SK-N-SH (cell line): ENCODE measurements at regions not wholly inside any gene's neighbourhood (a gene's known extent, or its start where the extent isn't known, plus 50 kb on each side); places are given as distances from the start of the nearest gene placed in this dataset.
A peak's percentile ranks its signal among the peaks of the same experiment; 100 is the strongest.

Source experiments
- CTCF ChIA-PET: fragments of 300-600, 350-600 bp; formaldehyde crosslinking; extraction: SDS; loops from one replicate; lab custom pipeline; 2021; lab: Yijun Ruan, JAX
- POLR2A ChIA-PET: fragments of 350-600 bp; sonication (Branson Sonifier 250); formaldehyde crosslinking; extraction: SDS; loops from one replicate; lab custom pipeline; 2020; ENCODE audit warnings: antibody characterized with exemption, inconsistent platforms; lab: Yijun Ruan, JAX
- DNase-seq: peaks from one replicate; pipeline ENCODE4 v3.0.0; 2012
- H2AFZ ChIP-seq: fragments of 200-600 bp; sonication (generic); 2 replicates; pipeline ENCODE4 v1.8.1; 2016; ENCODE audit warnings: antibody characterized with exemption, mild to moderate bottlenecking, low read depth
- H3F3A ChIP-seq: fragments of 200-600 bp; sonication (generic); replicated peaks from 2 replicates; pipeline ENCODE3; 2016; ENCODE audit warnings: antibody characterized with exemption, mild to moderate bottlenecking; ENCODE audit not compliant: insufficient read depth
- H3K27ac ChIP-seq, 2 experiments: fragments of 200-500 bp in 1 of 2; fragments of 200-600 bp in 1 of 2; sonication (Bioruptor generic) in 1 of 2; sonication (generic), shearing (Covaris generic) in 1 of 2; 2 replicates each; pipeline versions ENCODE4 v1.5.1 to v1.6.1; 2014 to 2016; ENCODE audit warnings: low read depth in 2 of 2, inconsistent platforms in 1 of 2, low read length in 1 of 2, mild to moderate bottlenecking in 1 of 2, mixed read lengths in 1 of 2
- H3K27me3 ChIP-seq: fragments of 200-600 bp; sonication (generic), shearing (Covaris generic); 2 replicates; pipeline ENCODE4 v1.6.1; 2016; ENCODE audit warnings: mixed run types; ENCODE audit not compliant: insufficient read depth
- H3K36me3 ChIP-seq, 2 experiments: fragments of 200-500 bp in 1 of 2; fragments of 200-600 bp in 1 of 2; sonication (Bioruptor generic) in 1 of 2; sonication (generic) in 1 of 2; replicated peaks in 1 of 2; 2 replicates each; pipeline versions ENCODE3 to v1.5.1; 2014 to 2016; ENCODE audit warnings: low read length in 1 of 2, mild to moderate bottlenecking in 1 of 2; ENCODE audit not compliant: insufficient read depth in 2 of 2, control insufficient read depth in 1 of 2
- H3K4me1 ChIP-seq, 2 experiments: fragments of 200-500 bp in 1 of 2; fragments of 200-600 bp in 1 of 2; sonication (Bioruptor generic) in 1 of 2; sonication (generic), shearing (Covaris generic) in 1 of 2; 2 replicates each; pipeline versions ENCODE4 v1.5.1 to v1.6.1; 2014 to 2016; ENCODE audit warnings: low read depth in 1 of 2, low read length in 1 of 2, mixed run types in 1 of 2; ENCODE audit not compliant: insufficient read depth in 2 of 2, control insufficient read depth in 1 of 2
- H3K4me2 ChIP-seq: fragments of 200-600 bp; sonication (generic), shearing (Covaris generic); 2 replicates; pipeline ENCODE4 v1.6.1; 2017; ENCODE audit warnings: mixed run types
- H3K4me3 ChIP-seq, 2 experiments: fragments of 200-500 bp in 1 of 2; fragments of 200-600 bp in 1 of 2; sonication (Bioruptor generic) in 1 of 2; sonication (generic), shearing (Covaris generic) in 1 of 2; 2 replicates each; pipeline versions ENCODE4 v1.5.1 to v1.8.1; 2014 to 2016; ENCODE audit warnings: low read depth in 2 of 2, inconsistent platforms in 1 of 2, low read length in 1 of 2, mild to moderate bottlenecking in 1 of 2, mixed read lengths in 1 of 2, moderate library complexity in 1 of 2
- H3K79me2 ChIP-seq: fragments of 200-600 bp; sonication (generic); 2 replicates; pipeline ENCODE4 v1.8.1; 2017; ENCODE audit warnings: mild to moderate bottlenecking; ENCODE audit not compliant: insufficient read depth
- H3K9ac ChIP-seq: fragments of 200-600 bp; sonication (generic); 2 replicates; pipeline ENCODE4 v1.6.1; 2017; ENCODE audit warnings: mixed run types
- H3K9me2 ChIP-seq: fragments of 200-600 bp; sonication (generic); 2 replicates; pipeline ENCODE4 v1.6.1; 2017; ENCODE audit warnings: mixed run types
- H3K9me3 ChIP-seq: fragments of 200-600 bp; sonication (generic); 2 replicates; pipeline ENCODE4 v1.6.1; 2017; ENCODE audit warnings: mixed run types, mild to moderate bottlenecking, moderate library complexity
- H4K20me1 ChIP-seq: fragments of 200-600 bp; sonication (generic); 2 replicates; pipeline ENCODE4 v1.6.1; 2017; ENCODE audit warnings: mild to moderate bottlenecking, mixed run types; ENCODE audit not compliant: insufficient read depth
- EP300 ChIP-seq, 2 experiments: IDR thresholded peaks; 2 replicates each; pipeline versions ENCODE4 v1.4.0 to v1.6.1; 2012; ENCODE audit warnings: borderline replicate concordance in 1 of 2, low read depth in 1 of 2, low read length in 1 of 2
- FOXM1 ChIP-seq: IDR thresholded peaks from 2 replicates; pipeline ENCODE4 v1.4.0; 2012; ENCODE audit warnings: low read depth, mild to moderate bottlenecking
- MXI1 ChIP-seq: IDR thresholded peaks from 2 replicates; pipeline ENCODE4 v1.6.1; 2012; ENCODE audit warnings: mild to moderate bottlenecking, low read depth, low read length, improper control_type of control experiment
- NFIC ChIP-seq: IDR thresholded peaks from 2 replicates; pipeline ENCODE4 v1.4.0; 2012; ENCODE audit warnings: borderline replicate concordance
- POLR2AphosphoS5 ChIP-seq: IDR thresholded peaks from 2 replicates; pipeline ENCODE4 v1.6.1; 2012; ENCODE audit warnings: low read depth, low read length
- RFX5 ChIP-seq: IDR thresholded peaks from 2 replicates; pipeline ENCODE4 v1.6.1; 2012; ENCODE audit warnings: mild to moderate bottlenecking, improper control_type of control experiment, low read length
- RXRA ChIP-seq: IDR thresholded peaks from 2 replicates; pipeline ENCODE4 v1.4.0; 2012; ENCODE audit warnings: low read depth, mild to moderate bottlenecking, borderline replicate concordance
- SIN3A ChIP-seq: IDR thresholded peaks from 2 replicates; pipeline ENCODE4 v1.6.1; 2012; ENCODE audit warnings: low read depth, mild to moderate bottlenecking, low read length, moderate library complexity, borderline replicate concordance
- TCF12 ChIP-seq: IDR thresholded peaks from 2 replicates; pipeline ENCODE4 v1.4.0; 2012
- WGBS: methylation state at CpG from one replicate; pipeline ENCODE4 v1.1.6; 2017; ENCODE audit warnings: low lambda C conversion rate; 5-methylcytosine and 5-hydroxymethylcytosine counted together
- TF ChIP-seq, protein P1 (sequence below): fragments of 150-350 bp; IDR thresholded peaks from 2 replicates; pipeline ENCODE4 v1.6.1; 2017; ENCODE audit warnings: antibody characterized with exemption, low read length, low read depth, borderline replicate concordance
- TF ChIP-seq, protein P2 (sequence below): IDR thresholded peaks from 2 replicates; pipeline ENCODE4; 2012
- TF ChIP-seq, protein P3 (sequence below): fragments of 150-350 bp; IDR thresholded peaks from 2 replicates; pipeline ENCODE4 v1.6.1; 2016; ENCODE audit warnings: mild to moderate bottlenecking, low read depth, low read length

DNA sequence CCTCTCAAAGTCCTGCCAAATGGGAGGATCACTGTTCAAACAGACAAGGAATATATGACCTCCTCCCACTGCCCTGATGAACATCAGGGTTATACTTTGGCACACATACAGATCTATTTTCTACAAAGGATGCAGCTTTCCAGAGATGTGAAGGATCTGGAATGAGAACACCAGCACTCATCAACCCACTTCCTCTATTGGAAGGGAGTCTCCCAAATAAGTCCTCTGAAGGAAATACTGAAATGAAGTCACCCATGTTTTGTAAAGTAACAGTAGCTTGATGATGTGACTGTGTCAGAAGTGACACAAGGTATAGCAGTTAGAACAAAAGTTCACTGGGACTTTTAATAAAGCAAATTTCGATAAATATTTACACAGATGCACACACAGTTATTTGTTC, 104.9 kb downstream of the OGFRL1 start (continued):
- TF ChIP-seq POLR2AphosphoS5 (no peak), SIN3A (no peak), RFX5 (no peak), MXI1 (no peak), NFIC (no peak), RXRA (no peak)
- TF ChIP-seq, protein P1, sequence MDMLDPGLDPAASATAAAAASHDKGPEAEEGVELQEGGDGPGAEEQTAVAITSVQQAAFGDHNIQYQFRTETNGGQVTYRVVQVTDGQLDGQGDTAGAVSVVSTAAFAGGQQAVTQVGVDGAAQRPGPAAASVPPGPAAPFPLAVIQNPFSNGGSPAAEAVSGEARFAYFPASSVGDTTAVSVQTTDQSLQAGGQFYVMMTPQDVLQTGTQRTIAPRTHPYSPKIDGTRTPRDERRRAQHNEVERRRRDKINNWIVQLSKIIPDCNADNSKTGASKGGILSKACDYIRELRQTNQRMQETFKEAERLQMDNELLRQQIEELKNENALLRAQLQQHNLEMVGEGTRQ = no peak

DNA sequence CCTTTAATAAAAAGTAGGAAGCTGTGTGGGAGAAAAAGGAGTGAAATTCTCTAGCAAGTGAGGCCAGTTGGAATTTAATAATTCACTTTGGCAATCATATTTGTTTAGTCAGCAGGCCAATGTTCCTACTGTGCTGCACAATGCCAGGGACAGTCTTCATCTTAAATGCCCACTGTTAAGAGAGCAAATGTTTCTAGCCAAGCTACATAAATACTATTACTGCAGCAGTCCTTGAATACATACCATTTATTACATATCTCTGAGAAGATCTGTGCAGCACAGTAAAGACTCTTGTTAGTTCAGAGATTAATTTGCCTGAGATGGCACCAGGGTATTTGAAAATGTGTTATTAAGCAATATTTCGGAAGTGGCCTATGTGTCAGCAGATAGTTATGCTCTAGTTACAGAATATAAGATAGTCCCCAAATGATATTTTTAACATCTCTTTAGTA, 105.4 kb downstream of the OGFRL1 start:
- WGBS = 40% methylated on average over 1 of the region's 1 CpG
- H3K4me3 ChIP-seq = no peak overlapping the region; a peak in 1 of 4 replicates
- no peak overlapping the region; the same call in 1 of the 2 replicates for H2AFZ ChIP-seq
- peaks cover 12% of the 10 kb centered on the region; the same call in 1 of the 2 replicates for H3K79me2 ChIP-seq
- CTCF ChIA-PET = interaction anchor here (2.1 kb wide), 1 partner anchor 11 kb away, joined by 7 read pairs; no protein-coding TSS in a partner anchor
- peak overlapping the region; percentile 46 for H3K4me2 ChIP-seq
- POLR2A ChIA-PET = no interaction called here
- TF ChIP-seq TCF12 (peak; percentile 25; the same call in 1 of the 2 replicates), FOXM1 (no peak)
- TF ChIP-seq, protein P2, sequence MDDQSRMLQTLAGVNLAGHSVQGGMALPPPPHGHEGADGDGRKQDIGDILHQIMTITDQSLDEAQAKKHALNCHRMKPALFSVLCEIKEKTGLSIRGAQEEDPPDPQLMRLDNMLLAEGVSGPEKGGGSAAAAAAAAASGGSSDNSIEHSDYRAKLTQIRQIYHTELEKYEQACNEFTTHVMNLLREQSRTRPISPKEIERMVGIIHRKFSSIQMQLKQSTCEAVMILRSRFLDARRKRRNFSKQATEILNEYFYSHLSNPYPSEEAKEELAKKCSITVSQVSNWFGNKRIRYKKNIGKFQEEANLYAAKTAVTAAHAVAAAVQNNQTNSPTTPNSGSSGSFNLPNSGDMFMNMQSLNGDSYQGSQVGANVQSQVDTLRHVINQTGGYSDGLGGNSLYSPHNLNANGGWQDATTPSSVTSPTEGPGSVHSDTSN = peak; percentile 13; the same call in 1 of the 2 replicates
- TF ChIP-seq, protein P3, sequence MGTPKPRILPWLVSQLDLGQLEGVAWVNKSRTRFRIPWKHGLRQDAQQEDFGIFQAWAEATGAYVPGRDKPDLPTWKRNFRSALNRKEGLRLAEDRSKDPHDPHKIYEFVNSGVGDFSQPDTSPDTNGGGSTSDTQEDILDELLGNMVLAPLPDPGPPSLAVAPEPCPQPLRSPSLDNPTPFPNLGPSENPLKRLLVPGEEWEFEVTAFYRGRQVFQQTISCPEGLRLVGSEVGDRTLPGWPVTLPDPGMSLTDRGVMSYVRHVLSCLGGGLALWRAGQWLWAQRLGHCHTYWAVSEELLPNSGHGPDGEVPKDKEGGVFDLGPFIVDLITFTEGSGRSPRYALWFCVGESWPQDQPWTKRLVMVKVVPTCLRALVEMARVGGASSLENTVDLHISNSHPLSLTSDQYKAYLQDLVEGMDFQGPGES = no peak
- no peaks in the 10 kb centered on the region for H3K9me3 ChIP-seq
- H3K27me3 ChIP-seq = no peaks in the 10 kb centered on the region
- no peak for DNase-seq
- H3K9ac ChIP-seq = peak overlapping the region; percentile 39; the same call in 1 of the 2 replicates
- H4K20me1 ChIP-seq = no peaks in the 10 kb centered on the region
- H3F3A ChIP-seq = peaks cover 16% of the 10 kb centered on the region
- H3K36me3 ChIP-seq = peaks cover 3 to 10% of the 10 kb centered on the region in 2 experiments
- H3K9me2 ChIP-seq = no peaks in the 10 kb centered on the region
- peaks cover 2 to 24% of the 10 kb centered on the region in 2 experiments for H3K4me1 ChIP-seq
- peak overlapping the region; percentile 22 to 71; a peak in 3 of 4 replicates for H3K27ac ChIP-seq

DNA sequence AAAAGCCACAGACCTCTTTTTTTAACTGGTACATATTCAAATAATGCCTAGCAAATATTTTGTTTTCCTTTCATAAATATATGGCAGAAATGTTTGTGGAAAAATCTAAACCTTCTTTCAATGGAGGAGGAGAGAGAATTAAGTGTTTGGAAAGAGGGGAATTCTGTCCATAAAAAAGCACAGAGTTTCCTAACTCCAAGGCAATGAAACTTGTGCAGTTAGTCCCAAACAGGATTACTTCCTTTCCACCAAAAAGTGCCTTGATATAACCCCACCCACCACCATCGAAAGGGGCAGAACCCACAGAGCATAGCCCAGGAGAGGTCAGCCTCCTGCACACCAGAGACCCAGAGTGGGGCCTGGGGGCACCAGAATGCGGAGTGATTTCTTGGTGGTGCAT, 106.3 kb downstream of the OGFRL1 start:
- TF ChIP-seq FOXM1 (no peak), EP300 (IDR thresholded peaks at IDR 0.05; ENCODE audit: borderline replicate concordance in 1 of 2, low read depth in 1 of 2, low read length in 1 of 2) (no peak), POLR2AphosphoS5 (no peak)
- Histone ChIP-seq H3K9me3 (no peaks in the 10 kb centered on the region), H3K36me3 (peaks cover 3 to 10% of the 10 kb centered on the region in 2 experiments), H3K9ac (no peak overlapping the region), H2AFZ (no peak overlapping the region), H3K27ac (peak overlapping the region in 1 of 2 experiments; percentile 71; a peak in 2 of 4 replicates), H3K4me1 (peaks cover 2 to 22% of the 10 kb centered on the region in 2 experiments), H3K9me2 (no peaks in the 10 kb centered on the region), H3F3A (peaks cover 16% of the 10 kb centered on the region), H3K4me3 (no peak overlapping the region), H4K20me1 (no peaks in the 10 kb centered on the region), H3K4me2 (no peak overlapping the region), H3K27me3 (no peaks in the 10 kb centered on the region), H3K79me2 (peaks cover 12% of the 10 kb centered on the region; the same call in 1 of the 2 replicates)
- WGBS = 51% methylated on average over 2 of the region's 2 CpGs
- POLR2A ChIA-PET = no interaction called here
- DNase-seq = no peak
- CTCF ChIA-PET = interaction anchor here (2.1 to 2.2 kb wide), 2 partner anchors 10 to 12 kb away, joined by 7 to 11 read pairs; no protein-coding TSS in a partner anchor
